C4-2B (cell line): ENCODE measurements at regions not wholly inside any gene's neighbourhood (a gene's known extent, or its start where the extent isn't known, plus 50 kb on each side); places are given as distances from the start of the nearest gene placed in this dataset.
"Not testable (repeated sequence)": the region's sequence is repeated elsewhere in the genome, so short reads cannot be mapped to it uniquely, and the experiment has no call there.

Experiments
- H3K27ac ChIP-seq: fragments of 450-650 bp; 2 replicates; pipeline ENCODE4 v1.5.1; 2017
- ZFX ChIP-seq: fragments of 450-650 bp; IDR thresholded peaks from 2 replicates; pipeline ENCODE4 v1.6.1; 2017
- TF ChIP-seq, protein P1 (sequence below): fragments of 450-650 bp; conservative IDR thresholded peaks from 2 replicates; pipeline ENCODE4 v1.5.1; 2017; ENCODE audit warnings: mild to moderate bottlenecking

DNA sequence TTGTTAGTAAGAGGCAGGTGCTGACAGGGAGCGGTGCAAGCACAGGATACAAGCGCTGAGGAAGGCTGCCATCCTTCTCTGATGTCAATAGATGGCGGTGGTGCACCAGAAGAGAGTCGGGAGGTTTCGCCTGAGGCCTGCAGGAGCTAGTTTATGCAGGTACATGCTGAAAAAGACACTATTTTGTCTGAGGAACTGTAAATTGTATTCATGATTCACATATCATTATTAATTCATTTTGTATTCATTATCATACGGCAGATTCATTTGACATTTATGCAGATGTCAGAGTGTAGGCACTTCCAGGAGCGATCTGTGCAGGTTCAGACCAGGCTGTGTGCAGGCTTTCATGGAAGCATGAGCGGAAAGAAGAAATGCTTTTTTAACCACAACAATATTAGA lies 824.0 kb downstream of the STIM2 start:
- TF ChIP-seq, protein P1, sequence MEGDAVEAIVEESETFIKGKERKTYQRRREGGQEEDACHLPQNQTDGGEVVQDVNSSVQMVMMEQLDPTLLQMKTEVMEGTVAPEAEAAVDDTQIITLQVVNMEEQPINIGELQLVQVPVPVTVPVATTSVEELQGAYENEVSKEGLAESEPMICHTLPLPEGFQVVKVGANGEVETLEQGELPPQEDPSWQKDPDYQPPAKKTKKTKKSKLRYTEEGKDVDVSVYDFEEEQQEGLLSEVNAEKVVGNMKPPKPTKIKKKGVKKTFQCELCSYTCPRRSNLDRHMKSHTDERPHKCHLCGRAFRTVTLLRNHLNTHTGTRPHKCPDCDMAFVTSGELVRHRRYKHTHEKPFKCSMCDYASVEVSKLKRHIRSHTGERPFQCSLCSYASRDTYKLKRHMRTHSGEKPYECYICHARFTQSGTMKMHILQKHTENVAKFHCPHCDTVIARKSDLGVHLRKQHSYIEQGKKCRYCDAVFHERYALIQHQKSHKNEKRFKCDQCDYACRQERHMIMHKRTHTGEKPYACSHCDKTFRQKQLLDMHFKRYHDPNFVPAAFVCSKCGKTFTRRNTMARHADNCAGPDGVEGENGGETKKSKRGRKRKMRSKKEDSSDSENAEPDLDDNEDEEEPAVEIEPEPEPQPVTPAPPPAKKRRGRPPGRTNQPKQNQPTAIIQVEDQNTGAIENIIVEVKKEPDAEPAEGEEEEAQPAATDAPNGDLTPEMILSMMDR = peak; percentile 88
- TF ChIP-seq ZFX = no peak
- no peak overlapping the region for H3K27ac ChIP-seq

DNA sequence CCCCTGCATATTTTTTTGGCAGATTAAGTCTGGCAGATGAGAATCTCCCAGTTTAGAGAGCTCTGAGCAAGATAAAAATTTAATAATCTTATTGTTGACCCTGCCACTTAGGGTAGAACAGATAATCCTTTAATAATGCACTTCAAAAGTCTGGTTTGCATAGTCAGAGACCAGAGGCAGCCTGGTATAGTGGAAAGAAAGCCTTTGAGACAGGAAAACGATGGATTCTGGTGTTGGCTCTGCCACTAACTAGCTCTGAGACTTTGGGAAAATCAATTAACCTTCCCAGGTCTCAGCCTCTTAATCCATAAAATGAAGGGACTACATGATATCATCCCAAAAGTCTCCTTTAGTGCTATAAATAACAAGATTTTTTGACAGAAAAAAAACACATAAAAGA lies 824.5 kb downstream of the STIM2 start:
- H3K27ac ChIP-seq = no peak overlapping the region
- no peak for TF ChIP-seq ZFX
- TF ChIP-seq, protein P1 = no peak

DNA sequence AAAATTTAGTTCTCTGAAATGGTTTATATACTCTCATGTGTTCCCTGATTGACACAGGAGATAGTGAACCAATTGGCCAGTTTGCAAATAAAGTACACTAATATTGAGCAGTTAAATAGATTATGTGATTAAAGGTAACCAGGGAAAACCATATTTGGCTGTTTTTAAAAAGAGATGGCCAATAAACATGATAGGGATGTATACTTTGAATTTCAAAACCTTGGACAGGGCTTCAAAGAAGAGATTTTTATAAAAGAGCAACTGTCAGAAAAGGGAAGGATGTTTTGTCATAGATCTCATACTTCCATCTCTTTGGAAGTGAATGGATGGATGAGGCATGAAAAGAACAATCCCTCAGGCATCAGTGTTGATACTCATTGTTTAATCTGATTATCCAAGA lies 825.3 kb downstream of the STIM2 start:
- no peak overlapping the region for H3K27ac ChIP-seq
- TF ChIP-seq ZFX = no peak
- TF ChIP-seq, protein P1 = no peak

DNA sequence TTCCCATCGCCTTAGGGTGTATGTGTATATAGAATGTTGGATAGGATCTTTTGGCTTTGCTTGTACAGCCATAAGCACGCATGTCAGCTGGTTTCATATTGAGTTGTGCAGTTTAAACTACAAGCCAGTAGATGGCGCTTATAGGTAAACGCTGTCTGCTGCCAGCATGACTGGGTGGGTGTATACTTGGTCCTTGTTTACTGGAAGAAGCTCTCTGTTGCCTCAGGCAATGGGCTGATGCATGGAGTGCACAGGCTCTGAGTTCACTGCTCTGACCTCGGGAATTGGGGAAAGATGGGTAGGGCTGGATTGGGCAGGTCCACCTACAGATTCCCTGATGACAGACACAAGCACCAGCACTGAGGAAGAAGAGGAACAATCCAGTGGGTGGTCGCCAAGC lies 831.5 kb downstream of the STIM2 start:
- no peak for TF ChIP-seq ZFX
- TF ChIP-seq, protein P1 = peak; percentile 77
- no peak overlapping the region for H3K27ac ChIP-seq

DNA sequence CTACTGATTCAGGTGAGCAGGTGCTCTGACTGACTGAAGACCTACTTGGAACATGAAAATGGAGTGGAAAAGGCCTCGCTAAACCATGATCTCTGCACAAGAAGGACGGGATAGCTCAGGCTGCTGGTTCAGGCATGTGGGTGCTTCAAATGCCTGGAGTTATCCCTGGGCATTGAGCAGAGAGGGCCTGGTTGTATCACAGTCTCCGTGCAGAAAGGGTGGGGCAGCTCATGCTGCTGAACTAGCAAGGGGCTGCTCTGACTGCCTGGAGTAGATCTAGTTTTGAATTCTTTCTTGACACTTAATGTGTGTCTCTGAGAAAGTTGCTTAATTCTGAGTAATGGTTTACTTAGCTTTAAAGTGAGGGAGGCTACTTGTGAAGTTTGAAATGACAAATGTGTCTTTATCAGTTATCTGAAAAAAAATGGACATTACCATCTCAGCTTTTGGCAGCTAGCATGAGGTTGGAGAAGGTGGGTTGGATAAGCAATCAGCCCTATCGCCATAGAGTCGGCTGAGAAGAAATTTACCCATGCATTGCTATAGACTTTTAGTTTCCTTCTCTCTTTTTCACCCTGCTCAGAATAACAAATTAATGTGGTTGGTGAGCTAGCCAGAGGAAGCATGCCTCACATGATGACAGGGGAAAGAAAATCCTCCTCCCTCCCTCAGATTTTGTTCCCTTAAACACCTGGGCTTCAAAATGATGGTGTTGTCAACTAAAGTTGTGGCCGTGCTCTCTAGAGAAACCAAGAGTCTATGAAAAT lies 832.4 kb downstream of the STIM2 start:
- TF ChIP-seq ZFX = no peak
- TF ChIP-seq, protein P1 = no peak

DNA sequence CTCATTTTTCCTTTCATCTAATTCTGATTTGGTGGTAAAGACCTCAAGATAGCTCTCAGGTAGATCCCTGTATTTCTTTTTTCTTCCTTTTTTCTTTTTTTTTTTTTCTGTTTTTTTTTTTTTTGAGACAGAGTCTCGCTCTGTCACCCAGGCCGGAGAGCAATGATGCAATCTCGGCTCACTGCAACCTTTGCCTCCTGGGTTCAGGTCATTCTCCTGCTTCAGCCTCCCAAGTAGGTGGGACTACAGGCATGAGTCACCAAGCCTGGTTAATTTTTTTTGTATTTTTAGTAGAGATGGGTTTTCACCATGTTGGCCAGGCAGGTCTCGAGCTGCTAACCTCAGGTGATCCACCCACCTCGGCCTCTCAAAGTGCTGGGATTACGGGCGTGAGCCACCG lies 835.6 kb downstream of the STIM2 start:
- H3K27ac ChIP-seq = not testable (repeated sequence)

More for the DNA sequence above, 832.4 kb downstream of the STIM2 start:
- H3K27ac ChIP-seq = no peak overlapping the region

DNA sequence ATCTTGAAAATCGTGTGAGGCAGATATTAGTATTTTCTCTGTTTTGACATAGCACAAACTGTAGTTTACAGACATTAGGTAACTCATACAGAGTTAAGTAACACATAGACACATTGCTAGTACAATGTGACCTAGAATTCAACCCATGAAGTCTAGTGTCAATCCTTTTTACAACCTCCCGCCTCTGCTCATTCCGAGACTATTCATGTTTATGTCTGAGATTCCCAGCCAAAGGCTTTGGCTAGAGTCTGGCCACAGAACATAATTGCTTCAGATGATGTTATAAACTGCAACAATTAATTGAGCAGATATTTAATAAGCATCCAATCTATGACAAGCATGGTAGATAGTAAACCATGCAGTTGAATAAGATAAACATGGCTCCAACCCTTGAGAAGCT lies 841.0 kb downstream of the STIM2 start:
- no peak for TF ChIP-seq ZFX
- TF ChIP-seq, protein P1 = no peak
- H3K27ac ChIP-seq = no peak overlapping the region
